B cell (primary cell): ENCODE measurements at regions not wholly inside any gene's neighbourhood (a gene's known extent, or its start where the extent isn't known, plus 50 kb on each side); places are given as distances from the start of the nearest gene placed in this dataset.

ENCODE experiments used
- ATAC-seq: fragments of 200-7000 bp; cut with Tn5 transposase; one replicate; pipeline ENCODE4 v1.10.0; 2021; ENCODE audit warnings: low read depth, mild to moderate bottlenecking, moderate number of reproducible peaks, moderate library complexity
- CTCF ChIA-PET: fragments of 350-600 bp; sonication (Branson Sonifier 250); formaldehyde crosslinking; loops from one replicate; lab custom pipeline; 2021; ENCODE audit warnings: antibody characterized with exemption, inconsistent platforms; lab: Charles Lee
- POLR2A ChIA-PET: fragments of 350-600 bp; sonication (Branson Sonifier 250); formaldehyde crosslinking; loops from one replicate; lab custom pipeline; 2021; ENCODE audit warnings: antibody characterized with exemption; lab: Charles Lee
- DNase-seq: peaks from one replicate; pipeline ENCODE4 v3.0.0; 2013
- H2AFZ ChIP-seq: 2 replicates; pipeline ENCODE4 v1.6.1; 2012; ENCODE audit warnings: mild to moderate bottlenecking, low read depth, low read length; ENCODE audit not compliant: insufficient read depth, poor library complexity, severe bottlenecking
- H3K27ac ChIP-seq, 2 donors: 1 replicate in 1 of 2; 2 replicates in 1 of 2; pipeline ENCODE4 v1.5.1; 2012 to 2013; ENCODE audit warnings: low read length in 2 of 2, mild to moderate bottlenecking in 2 of 2, moderate library complexity in 1 of 2
- H3K27me3 ChIP-seq, 4 experiments: fragments of 200-600 bp in 1 of 4; sonication (generic) in 1 of 4; replicated peaks in 1 of 4; 1 replicate in 2 of 4; 2 replicates in 2 of 4; pipeline versions ENCODE4 v1.6.1 to v1.7.0; 2013 to 2016; ENCODE audit warnings: low read length in 3 of 4, mild to moderate bottlenecking in 2 of 4, mixed read lengths in 1 of 4, moderate library complexity in 1 of 4; ENCODE audit not compliant: insufficient read depth in 4 of 4, control insufficient read depth in 3 of 4; ENCODE audit errors: control extremely low read depth in 1 of 4
- H3K36me3 ChIP-seq, 2 experiments: replicated peaks in 1 of 2; 1 replicate in 1 of 2; 2 replicates in 1 of 2; pipeline versions ENCODE4 v1.6.1 to v1.7.1; 2013; ENCODE audit warnings: low read length in 1 of 2; ENCODE audit not compliant: insufficient read depth in 2 of 2, control insufficient read depth in 1 of 2; ENCODE audit errors: control extremely low read depth in 1 of 2, extremely low read depth in 1 of 2
- H3K4me1 ChIP-seq, 2 donors: fragments of 200-600 bp in 1 of 2; sonication (generic) in 1 of 2; 1 replicate in 1 of 2; 2 replicates in 1 of 2; pipeline versions ENCODE4 v1.5.1 to v1.6.1; 2013 to 2017; ENCODE audit warnings: low read length in 2 of 2; ENCODE audit not compliant: control insufficient read depth in 2 of 2, insufficient read depth in 2 of 2
- H3K4me2 ChIP-seq: replicated peaks from 2 replicates; pipeline ENCODE3; 2012; ENCODE audit warnings: mild to moderate bottlenecking, low read depth, low read length; ENCODE audit not compliant: poor library complexity, severe bottlenecking
- H3K4me3 ChIP-seq, 5 experiments: fragments of 200-600 bp in 1 of 5; sonication (generic) in 1 of 5; 1 replicate in 3 of 5; 2 replicates in 2 of 5; pipeline versions ENCODE4 v1.5.1 to v1.7.0; 2011 to 2016; ENCODE audit warnings: low read length in 4 of 5, mild to moderate bottlenecking in 4 of 5, low read depth in 2 of 5, control low read depth in 1 of 5, moderate library complexity in 1 of 5; ENCODE audit not compliant: insufficient read depth in 1 of 5; ENCODE audit errors: control extremely low read depth in 1 of 5, extremely low read depth in 1 of 5
- H3K79me2 ChIP-seq: fragments of 200-600 bp; sonication (generic); one replicate; pipeline ENCODE4 v1.6.0; 2016; ENCODE audit warnings: low read length; ENCODE audit not compliant: control insufficient read depth, insufficient read depth
- H3K9ac ChIP-seq: fragments of 200-600 bp; sonication (generic); 2 replicates; pipeline ENCODE4 v1.6.1; 2017; ENCODE audit warnings: mild to moderate bottlenecking, low read length, moderate library complexity
- H3K9me3 ChIP-seq, 3 donors: one replicate each; pipeline versions ENCODE4 v1.6.1 to v1.7.1; 2013; ENCODE audit warnings: low read length in 2 of 3; ENCODE audit not compliant: control insufficient read depth in 2 of 3, insufficient read depth in 1 of 3; ENCODE audit errors: control extremely low read depth in 1 of 3
- H4K20me1 ChIP-seq: 2 replicates; pipeline ENCODE4 v1.6.0; 2012; ENCODE audit warnings: mild to moderate bottlenecking, low read length; ENCODE audit not compliant: insufficient read depth, control insufficient read depth, poor library complexity, severe bottlenecking
- H3K27ac Mint-ChIP-seq: one replicate; pipeline ENCODE4 v1.8.0; 2021; ENCODE audit warnings: mixed read lengths
- H3K27me3 Mint-ChIP-seq: one replicate; pipeline ENCODE4 v1.8.0; 2021; ENCODE audit warnings: mixed read lengths
- H3K4me1 Mint-ChIP-seq: one replicate; pipeline ENCODE4 v1.8.0; 2021; ENCODE audit warnings: mixed read lengths
- H3K4me3 Mint-ChIP-seq: one replicate; pipeline ENCODE4 v1.8.0; 2021; ENCODE audit warnings: mixed read lengths
- H3K9me3 Mint-ChIP-seq: one replicate; pipeline ENCODE4 v1.8.0; 2022; ENCODE audit warnings: mixed read lengths; ENCODE audit not compliant: insufficient read depth
- CTCF ChIP-seq: fragments of 200-600 bp; IDR thresholded peaks from one replicate; pipeline ENCODE4 v1.8.0; 2022; ENCODE audit warnings: antibody characterized with exemption, mild to moderate bottlenecking
- EZH2 ChIP-seq: IDR thresholded peaks from 2 replicates; pipeline ENCODE4 v1.6.1; 2012; ENCODE audit warnings: borderline replicate concordance, low read depth, mild to moderate bottlenecking, moderate library complexity, low read length; ENCODE audit not compliant: insufficient read depth, poor library complexity, severe bottlenecking
- WGBS: methylation state at CpG from one replicate; pipeline ENCODE4 v1.1.5; 2013; ENCODE audit warnings: missing lambda C conversion rate; ENCODE audit not compliant: insufficient coverage; 5-methylcytosine and 5-hydroxymethylcytosine counted together
- intact Hi-C: fragments of 100-400 bp; cut with micrococcal nuclease; formaldehyde crosslinking; loops from one replicate; pipeline ENCODE4 v1.10.0; 2022

GRCh38 chr16:85517154-85517553 is 96.0 kb upstream of the GSE1 start:
- Histone ChIP-seq H2AFZ (no peak overlapping the region), H3K4me2 (no peak overlapping the region), H3K27ac (no peak overlapping the region), H4K20me1 (no peaks in the 10 kb centered on the region), H3K4me3 (no peak overlapping the region), H3K27me3 (no peaks in the 10 kb centered on the region), H3K9me3 (peaks cover 0 to 3% (median 0%) of the 10 kb centered on the region in 3 donors), H3K9ac (no peak overlapping the region), H3K4me1 (no peaks in the 10 kb centered on the region), H3K36me3 (no peaks in the 10 kb centered on the region), H3K79me2 (no peaks in the 10 kb centered on the region)
- DNase-seq (no peak), ATAC-seq (no peak)
- no peak overlapping the region for H3K27ac Mint-ChIP-seq
- H3K4me3 Mint-ChIP-seq, result no peak overlapping the region
- POLR2A ChIA-PET, result interaction anchor here (0.6 kb wide), 1 partner anchor 365 kb away, joined by 5 read pairs; no protein-coding TSS in a partner anchor
- no peak for TF ChIP-seq EZH2
- no peak for TF ChIP-seq CTCF
- CTCF ChIA-PET, result no interaction called here
- intact Hi-C loops, result no loop called here
- H3K4me1 Mint-ChIP-seq, result no peaks in the 10 kb centered on the region
- H3K27me3 Mint-ChIP-seq, result no peaks in the 10 kb centered on the region
- peaks cover 3% of the 10 kb centered on the region for H3K9me3 Mint-ChIP-seq
- 96% methylated on average over 5 of the region's 7 CpGs for WGBS

GRCh38 chr16:85517563-85518179 is 95.5 kb upstream of the GSE1 start:
- no peak for ATAC-seq
- H3K9me3 ChIP-seq, result peaks cover 0 to 3% (median 0%) of the 10 kb centered on the region in 3 donors
- no peak for DNase-seq
- intact Hi-C loops, result no loop called here
- Mint-ChIP-seq H3K4me3 (no peak overlapping the region), H3K4me1 (no peaks in the 10 kb centered on the region), H3K27ac (no peak overlapping the region), H3K27me3 (peaks cover 3% of the 10 kb centered on the region), H3K9me3 (peaks cover 3% of the 10 kb centered on the region)
- no peaks in the 10 kb centered on the region for H3K27me3 ChIP-seq
- H3K9ac ChIP-seq, result no peak overlapping the region
- CTCF ChIA-PET, result no interaction called here
- no peak overlapping the region for H3K4me2 ChIP-seq
- no peaks in the 10 kb centered on the region for H4K20me1 ChIP-seq
- H3K4me1 ChIP-seq, result no peaks in the 10 kb centered on the region
- H3K4me3 ChIP-seq, result no peak overlapping the region
- H2AFZ ChIP-seq, result no peak overlapping the region
- WGBS, result 94% methylated on average over 34 of the region's 38 CpGs
- H3K79me2 ChIP-seq, result no peaks in the 10 kb centered on the region
- POLR2A ChIA-PET, result interaction anchor here (0.6 kb wide), 1 partner anchor 365 kb away, joined by 5 read pairs; no protein-coding TSS in a partner anchor
- no peak overlapping the region for H3K27ac ChIP-seq
- TF ChIP-seq CTCF (no peak), EZH2 (no peak)
- no peaks in the 10 kb centered on the region for H3K36me3 ChIP-seq
